Endothelial cell of umbilical vein (primary cell): ENCODE measurements at regions not wholly inside any gene's neighbourhood (a gene's known extent, or its start where the extent isn't known, plus 50 kb on each side); places are given as distances from the start of the nearest gene placed in this dataset.

Source experiments
- BruUV-seq: library from RNA; stranded (reverse); fragments of 400-500 nt; replicated peaks from 2 replicates; lab custom pipeline; 2021; lab: Mats Ljungman, UMichigan
- CTCF ChIA-PET: fragments of 300-600, 350-600 bp; sonication (Branson Sonifier 250); formaldehyde crosslinking; loops from one replicate; lab custom pipeline; 2021; ENCODE audit warnings: antibody characterized with exemption, inconsistent platforms; lab: Charles Lee
- POLR2A ChIA-PET: fragments of 300-600, 350-600 bp; sonication (Branson Sonifier 250); formaldehyde crosslinking; loops from one replicate; lab custom pipeline; 2021; ENCODE audit warnings: antibody characterized with exemption, inconsistent platforms; lab: Charles Lee
- DNase-seq: peaks from one replicate; pipeline ENCODE4 v3.0.0-alpha.2; 2011; ENCODE audit warnings: low read depth, low spot score
- FAIRE-seq: peaks from 2 replicates; lab custom pipeline; 2011; peaks lifted over from hg19 to GRCh38; lab: Jason Lieb, UNC
- H2AFZ ChIP-seq: 2 replicates; pipeline ENCODE4 v1.6.0; 2012; ENCODE audit warnings: low read depth, low read length, control low read depth, inconsistent platforms
- H3K27ac ChIP-seq: 2 replicates; pipeline ENCODE4 v1.5.1; 2011; ENCODE audit warnings: low read depth, mild to moderate bottlenecking, control low read depth, low read length, moderate library complexity; ENCODE audit not compliant: insufficient read depth
- H3K27me3 ChIP-seq, 2 experiments: 2 replicates each; pipeline versions ENCODE4 v1.6.0 to v1.6.1; 2011; ENCODE audit warnings: low read length in 2 of 2, mixed read lengths in 1 of 2; ENCODE audit not compliant: control insufficient read depth in 2 of 2, insufficient read depth in 2 of 2
- H3K36me3 ChIP-seq, 2 experiments: 2 replicates in 1 of 2; 3 replicates in 1 of 2; pipeline ENCODE4 v1.5.1; 2011; ENCODE audit warnings: low read length in 2 of 2, mild to moderate bottlenecking in 1 of 2, moderate library complexity in 1 of 2; ENCODE audit not compliant: control insufficient read depth in 2 of 2, insufficient read depth in 2 of 2; ENCODE audit errors: extremely low read depth in 1 of 2
- H3K4me1 ChIP-seq: 3 replicates; pipeline ENCODE4 v1.5.1; 2011; ENCODE audit warnings: mild to moderate bottlenecking, low read length; ENCODE audit not compliant: control insufficient read depth, insufficient read depth; ENCODE audit errors: extremely low read depth
- H3K4me2 ChIP-seq: 2 replicates; pipeline ENCODE4 v1.6.1; 2011; ENCODE audit warnings: low read length, control low read depth, mixed read lengths; ENCODE audit not compliant: insufficient read depth
- H3K4me3 ChIP-seq, 3 experiments: fragments of 200-600 bp in 1 of 3; sonication (generic), shearing (Covaris generic) in 1 of 3; replicated peaks in 1 of 3; 2 replicates each; pipeline ENCODE4 v1.5.1; 2011 to 2016; ENCODE audit warnings: control low read depth in 3 of 3, low read length in 3 of 3, mild to moderate bottlenecking in 2 of 3, inconsistent platforms in 1 of 3, low read depth in 1 of 3, moderate library complexity in 1 of 3; ENCODE audit not compliant: insufficient read depth in 1 of 3
- H3K79me2 ChIP-seq: 2 replicates; pipeline ENCODE4 v1.6.0; 2012; ENCODE audit warnings: low read length, inconsistent platforms; ENCODE audit not compliant: control insufficient read depth, insufficient read depth
- H3K9ac ChIP-seq: replicated peaks from 2 replicates; pipeline ENCODE3; 2011; ENCODE audit warnings: low read length, control low read depth; ENCODE audit not compliant: insufficient read depth; ENCODE audit errors: extremely low read depth
- H3K9me1 ChIP-seq: replicated peaks from 3 replicates; pipeline ENCODE4 v1.6.0; 2011; ENCODE audit warnings: mild to moderate bottlenecking, low read length; ENCODE audit not compliant: control insufficient read depth, insufficient read depth; ENCODE audit errors: extremely low read depth
- H3K9me3 ChIP-seq: replicated peaks from 2 replicates; pipeline ENCODE4 v1.5.1; 2012; ENCODE audit warnings: low read length, inconsistent platforms; ENCODE audit not compliant: control insufficient read depth, insufficient read depth
- H4K20me1 ChIP-seq: replicated peaks from 2 replicates; pipeline ENCODE3; 2011; ENCODE audit warnings: mild to moderate bottlenecking, low read length; ENCODE audit not compliant: control insufficient read depth, insufficient read depth; ENCODE audit errors: extremely low read depth
- CTCF ChIP-seq, 2 donors: IDR thresholded peaks; 1 replicate in 1 of 2; 2 replicates in 1 of 2; pipeline ENCODE4 v1.5.1; 2011; ENCODE audit warnings: low read length in 2 of 2, mild to moderate bottlenecking in 2 of 2, moderate library complexity in 2 of 2, control low read depth in 1 of 2, inconsistent platforms in 1 of 2, low read depth in 1 of 2; ENCODE audit not compliant: insufficient read depth in 1 of 2; ENCODE audit errors: extremely low read depth in 1 of 2
- EZH2 ChIP-seq: IDR thresholded peaks from 2 replicates; pipeline ENCODE4 v1.6.1; 2012; ENCODE audit warnings: borderline replicate concordance, low read depth, mild to moderate bottlenecking, moderate library complexity, low read length, inconsistent platforms; ENCODE audit not compliant: severe bottlenecking
- FOS ChIP-seq: IDR thresholded peaks from 2 replicates; pipeline ENCODE4 v1.6.1; 2011; ENCODE audit warnings: mild to moderate bottlenecking, low read length, moderate library complexity, borderline replicate concordance; ENCODE audit not compliant: insufficient read depth
- GATA2 ChIP-seq: IDR thresholded peaks from 2 replicates; pipeline ENCODE4 v1.7.0; 2011; ENCODE audit warnings: low read depth, mild to moderate bottlenecking, moderate library complexity, mixed read lengths, low read length; ENCODE audit not compliant: insufficient read length, insufficient read depth
- JUN ChIP-seq: IDR thresholded peaks from 2 replicates; pipeline ENCODE4 v1.6.1; 2011; ENCODE audit warnings: borderline replicate concordance, low read depth; ENCODE audit not compliant: insufficient read length, insufficient read depth
- MAX ChIP-seq: IDR thresholded peaks from 2 replicates; pipeline ENCODE4 v1.6.1; 2011; ENCODE audit not compliant: insufficient read depth, insufficient read length
- MYC ChIP-seq: IDR thresholded peaks from one replicate; pipeline ENCODE4 v1.6.1; 2011; ENCODE audit warnings: mild to moderate bottlenecking, low read depth, low read length
- POLR2A ChIP-seq: IDR thresholded peaks from 2 replicates; pipeline ENCODE4 v1.6.1; 2012; ENCODE audit warnings: low read depth, mild to moderate bottlenecking, control low read depth, low read length
- POLR2AphosphoS5 ChIP-seq: IDR thresholded peaks from 2 replicates; pipeline ENCODE4 v1.6.1; 2012; ENCODE audit warnings: low read depth, mild to moderate bottlenecking, control low read depth, low read length, moderate library complexity; ENCODE audit not compliant: insufficient read depth
- dilution Hi-C: fragments of 300-500 bp; cut with MboI; formaldehyde crosslinking; loops from one replicate; pipeline ENCODE4 v1.15.0; 2019; ENCODE audit warnings: low sequenced_read_pairs; ENCODE audit not compliant: extremely low pct_ligation_motif_present
- intact Hi-C: fragments of 100-400 bp; cut with micrococcal nuclease; formaldehyde crosslinking; loops from one replicate; pipeline ENCODE4 v1.10.0; 2022

GRCh38 chrX:113412106-113412505 lies 571.5 kb upstream of the AMOT start:
- dilution Hi-C loops (no loop called here), intact Hi-C loops (no loop called here)
- Histone ChIP-seq H3K9ac (no peak overlapping the region), H3K79me2 (no peaks in the 10 kb centered on the region), H3K4me2 (no peak overlapping the region), H3K9me1 (no peaks in the 10 kb centered on the region), H3K4me3 (no peak overlapping the region), H3K4me1 (no peaks in the 10 kb centered on the region), H3K36me3 (no peaks in the 10 kb centered on the region), H3K9me3 (no peaks in the 10 kb centered on the region), H2AFZ (no peak overlapping the region), H3K27me3 (no peaks in the 10 kb centered on the region), H3K27ac (no peak overlapping the region), H4K20me1 (no peaks in the 10 kb centered on the region)
- TF ChIP-seq POLR2A (no peak), FOS (no peak), MYC (no peak), EZH2 (no peak), GATA2 (no peak), JUN (no peak), CTCF (IDR thresholded peaks at IDR 0.05; ENCODE audit: extremely low read depth in 1 of 2, insufficient read depth in 1 of 2, low read depth in 1 of 2, low read length in 2 of 2) (no peak), MAX (no peak), POLR2AphosphoS5 (no peak)
- ChIA-PET POLR2A (no interaction called here), CTCF (no interaction called here)
- DNase-seq (no peak), FAIRE-seq (no peak)
- BruUV-seq, result no TSS peak
